Breast epithelium (tissue), 3 donors: ENCODE measurements at regions not wholly inside any gene's neighbourhood (a gene's known extent, or its start where the extent isn't known, plus 50 kb on each side); places are given as distances from the start of the nearest gene placed in this dataset.

Experiments
- POLR2AphosphoS5 ChIP-seq, 3 donors: sonication (generic); formaldehyde crosslinking; IDR thresholded peaks; one replicate each; pipeline ENCODE4 v1.6.1; 2017; ENCODE audit warnings: antibody characterized with exemption in 3 of 3
- TF ChIP-seq, protein P1 (sequence below), 3 donors: fragments of 450-650 bp; IDR thresholded peaks; one replicate each; pipeline ENCODE4 v1.5.1; 2016 to 2017; ENCODE audit warnings: antibody characterized with exemption in 3 of 3, mild to moderate bottlenecking in 3 of 3, moderate library complexity in 3 of 3

DNA sequence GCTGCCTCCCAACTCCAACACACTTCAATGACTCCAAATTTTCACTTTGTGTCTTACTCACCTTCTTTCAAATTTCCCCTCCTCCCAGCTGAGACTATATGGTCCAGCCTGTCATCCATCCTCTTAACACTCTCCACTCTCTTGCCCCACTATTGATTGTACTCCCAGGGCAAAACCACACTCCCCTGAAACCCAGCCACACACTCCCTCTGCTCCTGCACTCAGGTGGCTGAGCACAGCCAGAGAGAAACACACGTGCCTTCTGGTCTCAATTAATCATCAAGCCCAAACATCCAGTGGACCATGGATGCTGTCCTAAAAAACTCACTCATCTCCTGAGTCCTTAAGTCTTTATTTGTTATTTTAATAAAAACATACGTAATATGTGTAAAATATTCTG is 1026.4 kb downstream of the KCNJ18 start:
- TF ChIP-seq, protein P1, sequence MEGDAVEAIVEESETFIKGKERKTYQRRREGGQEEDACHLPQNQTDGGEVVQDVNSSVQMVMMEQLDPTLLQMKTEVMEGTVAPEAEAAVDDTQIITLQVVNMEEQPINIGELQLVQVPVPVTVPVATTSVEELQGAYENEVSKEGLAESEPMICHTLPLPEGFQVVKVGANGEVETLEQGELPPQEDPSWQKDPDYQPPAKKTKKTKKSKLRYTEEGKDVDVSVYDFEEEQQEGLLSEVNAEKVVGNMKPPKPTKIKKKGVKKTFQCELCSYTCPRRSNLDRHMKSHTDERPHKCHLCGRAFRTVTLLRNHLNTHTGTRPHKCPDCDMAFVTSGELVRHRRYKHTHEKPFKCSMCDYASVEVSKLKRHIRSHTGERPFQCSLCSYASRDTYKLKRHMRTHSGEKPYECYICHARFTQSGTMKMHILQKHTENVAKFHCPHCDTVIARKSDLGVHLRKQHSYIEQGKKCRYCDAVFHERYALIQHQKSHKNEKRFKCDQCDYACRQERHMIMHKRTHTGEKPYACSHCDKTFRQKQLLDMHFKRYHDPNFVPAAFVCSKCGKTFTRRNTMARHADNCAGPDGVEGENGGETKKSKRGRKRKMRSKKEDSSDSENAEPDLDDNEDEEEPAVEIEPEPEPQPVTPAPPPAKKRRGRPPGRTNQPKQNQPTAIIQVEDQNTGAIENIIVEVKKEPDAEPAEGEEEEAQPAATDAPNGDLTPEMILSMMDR (IDR thresholded peaks at IDR 0.05): no peak
- TF ChIP-seq POLR2AphosphoS5 (IDR thresholded peaks at IDR 0.05): no peak
